ENCODE measurements at regions not wholly inside any gene's neighbourhood (a gene's known extent, or its start where the extent isn't known, plus 50 kb on each side); places are given as distances from the start of the nearest gene placed in this dataset.

GRCh38 chr11:134756811-134757540, 344.9 kb upstream of the B3GAT1 start:
- Histone ChIP-seq H3K4me1 (ENCODE audit: control insufficient read depth, extremely low read depth, insufficient read depth, low read length) (no peaks in the 10 kb centered on the region), H3K9me3 (ENCODE audit: control insufficient read depth, insufficient read depth, low read depth, low read length) (no peaks in the 10 kb centered on the region), H4K20me1 (ENCODE audit: control insufficient read depth, extremely low read depth, insufficient read depth, low read length) (no peaks in the 10 kb centered on the region), H3K4me2 (ENCODE audit: extremely low read depth, insufficient read depth, low read length) (no peak overlapping the region), H2AFZ (ENCODE audit: low read length) (no peak overlapping the region), H3K4me3 (replicated peaks in 1 of 4; ENCODE audit: control extremely low read depth in 1 of 4, insufficient read depth in 1 of 4, low read depth in 3 of 4, low read length in 4 of 4) (no peak overlapping the region), H3K36me3 (ENCODE audit: control insufficient read depth, insufficient read depth, low read length) (no peaks in the 10 kb centered on the region), H3K9ac (ENCODE audit: insufficient read depth, low read length) (no peak overlapping the region), H3K79me2 (ENCODE audit: control insufficient read depth, insufficient read depth, low read length) (no peaks in the 10 kb centered on the region), H3K27ac (ENCODE audit: insufficient read depth, low read length) (no peak overlapping the region), H3K27me3 (ENCODE audit: control insufficient read depth, insufficient read depth, low read length) (no peaks in the 10 kb centered on the region)
- DNase-seq (ENCODE audit: low read depth in 2 of 2): no peak
- TF ChIP-seq EZH2 (IDR thresholded peaks at IDR 0.05; ENCODE audit: low read length, missing control alignments) (no peak), CTCF (conservative IDR thresholded peaks at IDR 0.05 in 1 of 2, IDR thresholded peaks at IDR 0.05 in 1 of 2; ENCODE audit: low read depth in 1 of 2, low read length in 2 of 2) (no peak)

GRCh38 chr11:134755535-134755934, 343.5 kb upstream of the B3GAT1 start:
- no peaks in the 10 kb centered on the region for H3K4me1 ChIP-seq (ENCODE audit: control insufficient read depth, extremely low read depth, insufficient read depth, low read length)
- TF ChIP-seq CTCF (conservative IDR thresholded peaks at IDR 0.05 in 1 of 2, IDR thresholded peaks at IDR 0.05 in 1 of 2; ENCODE audit: low read depth in 1 of 2, low read length in 2 of 2) (no peak), EZH2 (IDR thresholded peaks at IDR 0.05; ENCODE audit: low read length, missing control alignments) (no peak)
- DNase-seq (ENCODE audit: low read depth in 2 of 2): no peak
- no peak overlapping the region for H3K9ac ChIP-seq (ENCODE audit: insufficient read depth, low read length)
- H3K4me3 ChIP-seq (replicated peaks in 1 of 4; ENCODE audit: control extremely low read depth in 1 of 4, insufficient read depth in 1 of 4, low read depth in 3 of 4, low read length in 4 of 4): no peak overlapping the region
- H3K4me2 ChIP-seq (ENCODE audit: extremely low read depth, insufficient read depth, low read length): no peak overlapping the region
- H3K27ac ChIP-seq (ENCODE audit: insufficient read depth, low read length): no peak overlapping the region
- no peaks in the 10 kb centered on the region for H3K36me3 ChIP-seq (ENCODE audit: control insufficient read depth, insufficient read depth, low read length)
- no peaks in the 10 kb centered on the region for H3K79me2 ChIP-seq (ENCODE audit: control insufficient read depth, insufficient read depth, low read length)
- no peak overlapping the region for H2AFZ ChIP-seq (ENCODE audit: low read length)
- no peaks in the 10 kb centered on the region for H3K9me3 ChIP-seq (ENCODE audit: control insufficient read depth, insufficient read depth, low read depth, low read length)
- H4K20me1 ChIP-seq (ENCODE audit: control insufficient read depth, extremely low read depth, insufficient read depth, low read length): no peaks in the 10 kb centered on the region
- H3K27me3 ChIP-seq (ENCODE audit: control insufficient read depth, insufficient read depth, low read length): no peaks in the 10 kb centered on the region

- Histone ChIP-seq H3K4me2 (ENCODE audit: extremely low read depth, insufficient read depth, low read length) (no peak overlapping the region), H3K9me3 (ENCODE audit: control insufficient read depth, insufficient read depth, low read depth, low read length) (no peaks in the 10 kb centered on the region), H2AFZ (ENCODE audit: low read length) (no peak overlapping the region), H3K9ac (ENCODE audit: insufficient read depth, low read length) (no peak overlapping the region), H3K27me3 (ENCODE audit: control insufficient read depth, insufficient read depth, low read length) (no peaks in the 10 kb centered on the region), H4K20me1 (ENCODE audit: control insufficient read depth, extremely low read depth, insufficient read depth, low read length) (no peaks in the 10 kb centered on the region), H3K27ac (ENCODE audit: insufficient read depth, low read length) (no peak overlapping the region), H3K79me2 (ENCODE audit: control insufficient read depth, insufficient read depth, low read length) (no peaks in the 10 kb centered on the region), H3K36me3 (ENCODE audit: control insufficient read depth, insufficient read depth, low read length) (no peaks in the 10 kb centered on the region), H3K4me3 (replicated peaks in 1 of 4; ENCODE audit: control extremely low read depth in 1 of 4, insufficient read depth in 1 of 4, low read depth in 3 of 4, low read length in 4 of 4) (no peak overlapping the region), H3K4me1 (ENCODE audit: control insufficient read depth, extremely low read depth, insufficient read depth, low read length) (no peaks in the 10 kb centered on the region)
- no peak for DNase-seq (ENCODE audit: low read depth in 2 of 2)
- TF ChIP-seq CTCF (conservative IDR thresholded peaks at IDR 0.05 in 1 of 2, IDR thresholded peaks at IDR 0.05 in 1 of 2; ENCODE audit: low read depth in 1 of 2, low read length in 2 of 2) (no peak), EZH2 (IDR thresholded peaks at IDR 0.05; ENCODE audit: low read length, missing control alignments) (no peak)
Observed at GRCh38 chr11:134754521-134755198, 342.6 kb upstream of the B3GAT1 start.
